OCI-LY7 (cell line): ENCODE measurements at regions not wholly inside any gene's neighbourhood (a gene's known extent, or its start where the extent isn't known, plus 50 kb on each side); places are given as distances from the start of the nearest gene placed in this dataset.

Experiments used
- BruUV-seq: library from RNA; stranded (reverse); fragments of 400-500 nt; replicated peaks from 2 replicates; lab custom pipeline; 2021; lab: Mats Ljungman, UMichigan
- CTCF ChIA-PET: fragments of 300-600 bp; sonication (Branson Sonifier 250); formaldehyde crosslinking; loops from one replicate; lab custom pipeline; 2022; ENCODE audit warnings: antibody characterized with exemption; ENCODE audit not compliant: unreplicated experiment; lab: Charles Lee
- POLR2A ChIA-PET: fragments of 300-600 bp; sonication (Branson Sonifier 250); formaldehyde crosslinking; loops from one replicate; lab custom pipeline; 2022; ENCODE audit warnings: antibody characterized with exemption; lab: Charles Lee
- DNase-seq: peaks from one replicate; pipeline ENCODE4 v3.0.0-alpha.2; 2015; ENCODE audit warnings: low spot score
- H2AFZ ChIP-seq: fragments of 200-600 bp; sonication (generic), shearing (Covaris generic); 2 replicates; pipeline ENCODE4 v1.6.1; 2014; ENCODE audit warnings: mild to moderate bottlenecking, antibody characterized with exemption, low read length, moderate library complexity
- H3K27ac ChIP-seq: fragments of 200-600 bp; sonication (generic); 2 replicates; pipeline ENCODE4 v1.5.1; 2014; ENCODE audit warnings: mixed run types, low read depth, mild to moderate bottlenecking, moderate library complexity, low read length, inconsistent platforms; ENCODE audit not compliant: poor library complexity, severe bottlenecking
- H3K36me3 ChIP-seq: fragments of 200-600 bp; sonication (generic); 2 replicates; pipeline ENCODE4 v1.6.1; 2014; ENCODE audit warnings: mild to moderate bottlenecking, antibody characterized with exemption, low read length, moderate library complexity, mixed read lengths; ENCODE audit not compliant: insufficient read depth
- H3K4me1 ChIP-seq: fragments of 200-600 bp; sonication (generic); 2 replicates; pipeline ENCODE4 v1.5.1; 2014; ENCODE audit warnings: mild to moderate bottlenecking, low read length; ENCODE audit not compliant: insufficient read depth, poor library complexity, severe bottlenecking
- H3K4me2 ChIP-seq: fragments of 200-600 bp; sonication (generic); 2 replicates; pipeline ENCODE4 v1.6.1; 2014; ENCODE audit warnings: mild to moderate bottlenecking, low read length
- H3K4me3 ChIP-seq: fragments of 200-600 bp; sonication (generic); 2 replicates; pipeline ENCODE4 v1.5.1; 2014; ENCODE audit warnings: mild to moderate bottlenecking, low read depth, low read length; ENCODE audit not compliant: poor library complexity, severe bottlenecking
- H3K79me2 ChIP-seq: fragments of 200-600 bp; sonication (generic); 2 replicates; pipeline ENCODE4 v1.6.1; 2016; ENCODE audit warnings: low read depth, mild to moderate bottlenecking, low read length, moderate library complexity, mixed read lengths; ENCODE audit not compliant: insufficient read depth
- H3K9me2 ChIP-seq: fragments of 200-600 bp; sonication (generic); 2 replicates; pipeline ENCODE4 v1.6.1; 2016; ENCODE audit warnings: mild to moderate bottlenecking, low read length, mixed read lengths; ENCODE audit not compliant: insufficient read depth
- H3K9me3 ChIP-seq: fragments of 200-600 bp; sonication (generic); 2 replicates; pipeline ENCODE4 v1.6.1; 2014; ENCODE audit warnings: mild to moderate bottlenecking, mixed run types, low read length, mixed read lengths
- H4K20me1 ChIP-seq: fragments of 200-600 bp; sonication (generic); 2 replicates; pipeline ENCODE4 v1.6.1; 2014; ENCODE audit warnings: mild to moderate bottlenecking, antibody characterized with exemption, low read length, moderate library complexity, mixed read lengths; ENCODE audit not compliant: insufficient read depth
- CTCF ChIP-seq: fragments of 200-600 bp; sonication (generic); conservative IDR thresholded peaks from 2 replicates; pipeline ENCODE4 v1.5.1; 2014; ENCODE audit warnings: mild to moderate bottlenecking, antibody characterized with exemption, low read length, moderate library complexity, mixed read lengths
- EZH2phosphoT487 ChIP-seq: fragments of 200-600 bp; sonication (generic); IDR thresholded peaks from 2 replicates; pipeline ENCODE4 v1.6.1; 2018; ENCODE audit warnings: low read depth, borderline replicate concordance, mild to moderate bottlenecking, mixed run types, antibody characterized with exemption, low read length, moderate library complexity, mixed read lengths
- intact Hi-C: fragments of 100-400 bp; cut with micrococcal nuclease; formaldehyde crosslinking; loops from one replicate; pipeline ENCODE4 v1.10.0; 2022; ENCODE audit not compliant: unreplicated experiment

GRCh38 chr11:71097506-71098240 is 154.7 kb downstream of the SHANK2 start:
- POLR2A ChIA-PET, result no interaction called here
- Histone ChIP-seq H4K20me1 (no peaks in the 10 kb centered on the region), H3K79me2 (no peaks in the 10 kb centered on the region), H3K4me1 (no peaks in the 10 kb centered on the region), H3K27ac (no peak overlapping the region), H2AFZ (no peak overlapping the region), H3K4me2 (no peak overlapping the region), H3K36me3 (no peaks in the 10 kb centered on the region), H3K9me2 (no peaks in the 10 kb centered on the region), H3K9me3 (no peaks in the 10 kb centered on the region), H3K4me3 (no peak overlapping the region)
- TF ChIP-seq EZH2phosphoT487, result no peak
- TF ChIP-seq CTCF, result no peak
- DNase-seq, result no peak
- CTCF ChIA-PET, result no interaction called here
- no TSS peak for BruUV-seq
- intact Hi-C loops, result no loop called here

- no peaks in the 10 kb centered on the region for H3K4me1 ChIP-seq
- intact Hi-C loops, result no loop called here
- ChIA-PET POLR2A (no interaction called here), CTCF (no interaction called here)
- no TSS peak for BruUV-seq
- H4K20me1 ChIP-seq, result no peaks in the 10 kb centered on the region
- no peak for DNase-seq
- no peaks in the 10 kb centered on the region for H3K36me3 ChIP-seq
- H3K4me3 ChIP-seq, result no peak overlapping the region
- H3K27ac ChIP-seq, result no peak overlapping the region
- H3K79me2 ChIP-seq, result no peaks in the 10 kb centered on the region
- H3K9me2 ChIP-seq, result no peaks in the 10 kb centered on the region
- TF ChIP-seq CTCF (no peak), EZH2phosphoT487 (no peak)
- H3K9me3 ChIP-seq, result no peaks in the 10 kb centered on the region
- no peak overlapping the region for H3K4me2 ChIP-seq
- H2AFZ ChIP-seq, result no peak overlapping the region
Observed at GRCh38 chr11:71096751-71097388, 155.5 kb downstream of the SHANK2 start.

GRCh38 chr11:71095294-71095850 is 157.0 kb downstream of the SHANK2 start:
- H3K79me2 ChIP-seq, result no peaks in the 10 kb centered on the region
- no peak for DNase-seq
- no peaks in the 10 kb centered on the region for H3K9me2 ChIP-seq
- TF ChIP-seq CTCF, result no peak
- H3K4me2 ChIP-seq, result no peak overlapping the region
- intact Hi-C loops, result no loop called here
- H2AFZ ChIP-seq, result no peak overlapping the region
- H3K36me3 ChIP-seq, result no peaks in the 10 kb centered on the region
- no peaks in the 10 kb centered on the region for H3K9me3 ChIP-seq
- H3K4me3 ChIP-seq, result no peak overlapping the region
- no TSS peak for BruUV-seq
- ChIA-PET POLR2A (no interaction called here), CTCF (no interaction called here)
- no peaks in the 10 kb centered on the region for H4K20me1 ChIP-seq
- no peak overlapping the region for H3K27ac ChIP-seq
- no peaks in the 10 kb centered on the region for H3K4me1 ChIP-seq
